Gastroesophageal sphincter (tissue), 4 donors: ENCODE measurements at regions not wholly inside any gene's neighbourhood (a gene's known extent, or its start where the extent isn't known, plus 50 kb on each side); places are given as distances from the start of the nearest gene placed in this dataset.
"Not testable (repeated sequence)": the region's sequence is repeated elsewhere in the genome, so short reads cannot be mapped to it uniquely, and the experiment has no call there.

ENCODE experiments used
- ATAC-seq: fragments of 150-250 bp; one replicate; pipeline ENCODE4 v1.9.1; 2016; ENCODE audit warnings: mild to moderate bottlenecking, moderate library complexity
- H3K27ac ChIP-seq, 4 donors: fragments of 200-600 bp; sonication (generic) in 3 of 4; 1 replicate in 3 of 4; 2 replicates in 1 of 4; pipeline ENCODE4 v1.5.1; 2016 to 2019
- H3K27me3 ChIP-seq: fragments of 200-600 bp; sonication (generic); one replicate; pipeline ENCODE4 v1.5.1; 2019
- H3K36me3 ChIP-seq, 2 donors: fragments of 200-600 bp; sonication (generic); one replicate each; pipeline ENCODE4 v1.5.1; 2019; ENCODE audit warnings: control low read depth in 1 of 2
- H3K4me1 ChIP-seq, 3 donors: fragments of 200-600 bp; sonication (generic); 1 replicate in 2 of 3; 2 replicates in 1 of 3; pipeline ENCODE4 v1.5.1; 2016 to 2019; ENCODE audit warnings: control low read depth in 2 of 3
- H3K4me3 ChIP-seq, 2 donors: fragments of 200-600 bp; sonication (generic); one replicate each; pipeline ENCODE4 v1.5.1; 2019; ENCODE audit warnings: mild to moderate bottlenecking in 1 of 2, moderate library complexity in 1 of 2
- H3K9me3 ChIP-seq, 3 donors: fragments of 200-600 bp; sonication (generic); one replicate each; pipeline ENCODE4 v1.5.1; 2017 to 2019; ENCODE audit warnings: control low read depth in 2 of 3
- CTCF ChIP-seq, 4 experiments: fragments of 200-600 bp in 2 of 4; fragments of 450-650 bp in 2 of 4; sonication (generic) in 1 of 4; IDR thresholded peaks; one replicate each; pipeline ENCODE4 v1.5.1; 2017 to 2019; ENCODE audit warnings: antibody characterized with exemption in 4 of 4, mild to moderate bottlenecking in 2 of 4, moderate library complexity in 2 of 4
- EP300 ChIP-seq: sonication (generic); formaldehyde crosslinking; IDR thresholded peaks from one replicate; pipeline ENCODE4 v1.6.1; 2017; ENCODE audit warnings: antibody characterized with exemption, mild to moderate bottlenecking
- POLR2A ChIP-seq, 2 donors: fragments of 450-650 bp; IDR thresholded peaks; one replicate each; pipeline ENCODE4 v1.6.1; 2017; ENCODE audit warnings: antibody characterized with exemption in 2 of 2, mild to moderate bottlenecking in 2 of 2, moderate library complexity in 1 of 2
- POLR2AphosphoS5 ChIP-seq: sonication (generic); formaldehyde crosslinking; IDR thresholded peaks from one replicate; pipeline ENCODE4 v1.6.1; 2017; ENCODE audit warnings: antibody characterized with exemption
- WGBS, 2 donors: methylation state at CpG; one replicate each; pipeline ENCODE4 v1.1.5; 2018; ENCODE audit warnings: low coverage in 1 of 2; 5-methylcytosine and 5-hydroxymethylcytosine counted together

GRCh38 chr22:49400136-49400940 is 427.3 kb downstream of the BRD1 start:
- H3K27me3 ChIP-seq = peaks cover 80% of the 10 kb centered on the region

GRCh38 chr22:49398646-49399045 is 429.0 kb downstream of the BRD1 start:
- whole genome bisulfite sequencing, 2 donors = 85 to 87% methylated on average over 5 to 6 of the region's 15 CpGs
- H3K9me3 ChIP-seq = peaks cover 0 to 17% (median 0%) of the 10 kb centered on the region in 3 donors
- no peaks in the 10 kb centered on the region for H3K36me3 ChIP-seq
- no peak overlapping the region for H3K27ac ChIP-seq
- ATAC-seq = no peak
- no peak overlapping the region for H3K4me3 ChIP-seq
- peaks cover 68% of the 10 kb centered on the region for H3K27me3 ChIP-seq
- no peak for TF ChIP-seq CTCF (IDR thresholded peaks at IDR 0.05)
- no peak for TF ChIP-seq POLR2AphosphoS5
- TF ChIP-seq EP300 = no peak
- TF ChIP-seq POLR2A (IDR thresholded peaks at IDR 0.05) = no peak
- no peaks in the 10 kb centered on the region for H3K4me1 ChIP-seq

More at GRCh38 chr22:49400136-49400940, 427.3 kb downstream of the BRD1 start:
- Histone ChIP-seq H3K4me1 (no peaks in the 10 kb centered on the region), H3K27ac (no peak overlapping the region), H3K4me3 (no peak overlapping the region), H3K9me3 (peaks cover 0 to 7% (median 0%) of the 10 kb centered on the region in 3 donors), H3K36me3 (no peaks in the 10 kb centered on the region)
- WGBS, 2 donors = 68 to 78% methylated on average over 14 of the region's 24 CpGs
- TF ChIP-seq POLR2AphosphoS5 (no peak), POLR2A (IDR thresholded peaks at IDR 0.05) (no peak)
- ATAC-seq = no peak

GRCh38 chr22:49398115-49398514 is 429.6 kb downstream of the BRD1 start:
- Histone ChIP-seq H3K27ac (no peak overlapping the region), H3K9me3 (peaks cover 0 to 18% (median 0%) of the 10 kb centered on the region in 3 donors), H3K27me3 (peaks cover 70% of the 10 kb centered on the region), H3K36me3 (no peaks in the 10 kb centered on the region), H3K4me1 (no peaks in the 10 kb centered on the region), H3K4me3 (no peak overlapping the region)
- no peak for ATAC-seq
- WGBS, 2 donors = 79 to 82% methylated on average over 3 to 6 of the region's 17 CpGs
- TF ChIP-seq POLR2AphosphoS5 = no peak

- H3K4me3 ChIP-seq = no peak overlapping the region
- no peak for ATAC-seq
- TF ChIP-seq EP300 = no peak
- TF ChIP-seq POLR2A (IDR thresholded peaks at IDR 0.05) = no peak
- no peak overlapping the region for H3K27ac ChIP-seq
- peaks cover 72% of the 10 kb centered on the region for H3K27me3 ChIP-seq
- no peaks in the 10 kb centered on the region for H3K4me1 ChIP-seq
- WGBS, 2 donors = 55 to 61% methylated on average over 7 to 8 of the region's 11 CpGs
- peaks cover 0 to 13% (median 0%) of the 10 kb centered on the region in 3 donors for H3K9me3 ChIP-seq
- H3K36me3 ChIP-seq = no peaks in the 10 kb centered on the region
Measured at GRCh38 chr22:49396817-49397216, 430.9 kb downstream of the BRD1 start.

GRCh38 chr22:49395617-49396016 is 432.1 kb downstream of the BRD1 start:
- WGBS, 2 donors = 70% methylated on average over 2 of the region's 8 CpGs; no CpG with 5 or more reads in 1 of the 2 donors
- Histone ChIP-seq H3K27ac (no peak overlapping the region), H3K9me3 (peaks cover 0 to 13% (median 0%) of the 10 kb centered on the region in 3 donors), H3K4me1 (no peaks in the 10 kb centered on the region), H3K36me3 (no peaks in the 10 kb centered on the region), H3K27me3 (peaks cover 70% of the 10 kb centered on the region), H3K4me3 (no peak overlapping the region)
- no peak for ATAC-seq
- no peak for TF ChIP-seq EP300
- TF ChIP-seq POLR2AphosphoS5 = no peak
- TF ChIP-seq POLR2A (IDR thresholded peaks at IDR 0.05) = no peak
- no peak for TF ChIP-seq CTCF (IDR thresholded peaks at IDR 0.05)

- WGBS, 2 donors = 76 to 91% methylated on average over 3 to 4 of the region's 5 CpGs
- ATAC-seq = not testable (repeated sequence)
- H3K27me3 ChIP-seq = peaks cover 69% of the 10 kb centered on the region
Measured at GRCh38 chr22:49395062-49395461, 432.6 kb downstream of the BRD1 start.

More at GRCh38 chr22:49395062-49395461, 432.6 kb downstream of the BRD1 start:
- H3K4me3 ChIP-seq, H3K27ac ChIP-seq, H3K4me1 ChIP-seq, H3K36me3 ChIP-seq: not testable (repeated sequence)
- peaks cover 0 to 13% (median 0%) of the 10 kb centered on the region in 3 donors for H3K9me3 ChIP-seq
